GM23338 (cell line): ENCODE measurements at regions not wholly inside any gene's neighbourhood (a gene's known extent, or its start where the extent isn't known, plus 50 kb on each side); places are given as distances from the start of the nearest gene placed in this dataset.

ENCODE experiments used
- ATAC-seq: fragments of 200-7000 bp; cut with Tn5 transposase; 3 replicates; pipeline ENCODE4 v1.9.1; 2020
- DNase-seq: peaks from one replicate; pipeline ENCODE4 v3.0.0-alpha.2; 2015; ENCODE audit warnings: low spot score
- H2AFZ ChIP-seq: fragments of 200-600 bp; sonication (generic); 2 replicates; pipeline ENCODE4 v1.8.0; 2016; ENCODE audit warnings: antibody characterized with exemption, mild to moderate bottlenecking, moderate library complexity
- H3F3A ChIP-seq: fragments of 200-600 bp; sonication (generic); replicated peaks from 2 replicates; pipeline ENCODE4 v1.8.0; 2017; ENCODE audit warnings: antibody characterized with exemption, mixed run types, low read depth
- H3K27ac ChIP-seq: fragments of 200-600 bp; sonication (generic); 2 replicates; pipeline ENCODE4 v1.6.1; 2016; ENCODE audit warnings: low read depth
- H3K27me3 ChIP-seq: fragments of 200-600 bp; sonication (generic); 2 replicates; pipeline ENCODE4 v1.8.0; 2016; ENCODE audit warnings: mild to moderate bottlenecking, mixed run types, moderate library complexity; ENCODE audit not compliant: insufficient read depth
- H3K36me3 ChIP-seq: fragments of 200-600 bp; sonication (generic); 2 replicates; pipeline ENCODE4 v1.8.0; 2016; ENCODE audit warnings: mild to moderate bottlenecking; ENCODE audit not compliant: insufficient read depth
- H3K4me1 ChIP-seq: fragments of 200-600 bp; sonication (generic); 2 replicates; pipeline ENCODE4 v1.8.0; 2016; ENCODE audit warnings: mild to moderate bottlenecking, moderate library complexity; ENCODE audit not compliant: insufficient read depth
- H3K4me2 ChIP-seq: fragments of 200-600 bp; sonication (generic); 2 replicates; pipeline ENCODE4 v1.7.1; 2017; ENCODE audit warnings: mixed run types
- H3K4me3 ChIP-seq: fragments of 200-600 bp; sonication (generic); 2 replicates; pipeline ENCODE4 v1.6.1; 2016; ENCODE audit warnings: mixed run types
- H3K79me2 ChIP-seq: fragments of 200-600 bp; sonication (generic); replicated peaks from 2 replicates; pipeline ENCODE4 v1.8.0; 2017; ENCODE audit warnings: mild to moderate bottlenecking; ENCODE audit not compliant: insufficient read depth
- H3K9me2 ChIP-seq: fragments of 200-600 bp; sonication (generic); 2 replicates; pipeline ENCODE4 v1.8.0; 2017; ENCODE audit not compliant: insufficient read depth
- H4K20me1 ChIP-seq: fragments of 200-600 bp; sonication (generic); replicated peaks from 2 replicates; pipeline ENCODE4 v1.8.0; 2017; ENCODE audit warnings: mild to moderate bottlenecking; ENCODE audit not compliant: insufficient read depth
- H3K27ac Mint-ChIP-seq: 2 replicates; pipeline ENCODE4 v1.8.0; 2020; ENCODE audit warnings: inconsistent platforms, mild to moderate bottlenecking, moderate library complexity, mixed read lengths
- H3K27me3 Mint-ChIP-seq: 3 replicates; pipeline ENCODE4 v1.8.0; 2022; ENCODE audit warnings: low read depth, mild to moderate bottlenecking, moderate library complexity, mixed read lengths, inconsistent platforms; ENCODE audit not compliant: insufficient read depth, poor library complexity
- H3K36me3 Mint-ChIP-seq: 3 replicates; pipeline ENCODE4 v1.8.0; 2021; ENCODE audit warnings: low read depth, mild to moderate bottlenecking, inconsistent platforms, moderate library complexity, mixed read lengths
- H3K4me1 Mint-ChIP-seq: 3 replicates; pipeline ENCODE4 v1.8.0; 2020; ENCODE audit warnings: mild to moderate bottlenecking, inconsistent platforms, mixed read lengths
- H3K4me3 Mint-ChIP-seq: 3 replicates; pipeline ENCODE4 v1.8.0; 2021; ENCODE audit warnings: moderate library complexity, mild to moderate bottlenecking, inconsistent platforms, mixed read lengths
- H3K9me3 Mint-ChIP-seq: 3 replicates; pipeline ENCODE4 v1.8.0; 2020; ENCODE audit warnings: moderate library complexity, mild to moderate bottlenecking, inconsistent platforms, mixed read lengths
- CREB1 ChIP-seq: fragments of 250-450 bp; sonication (Bioruptor Pico); IDR thresholded peaks from 2 replicates; pipeline ENCODE4 v1.5.0; 2020; ENCODE audit warnings: low read depth, mild to moderate bottlenecking, moderate library complexity
- EZH2 ChIP-seq: fragments of 200-600 bp; sonication (generic); IDR thresholded peaks from one replicate; pipeline ENCODE4 v1.8.0; 2017; ENCODE audit warnings: antibody characterized with exemption, mild to moderate bottlenecking, low read depth; ENCODE audit not compliant: unreplicated experiment
- EZH2phosphoT487 ChIP-seq: fragments of 200-600 bp; sonication (generic); IDR thresholded peaks from one replicate; pipeline ENCODE4 v1.8.1; 2018; ENCODE audit warnings: antibody characterized with exemption; ENCODE audit not compliant: unreplicated experiment
- NANOG ChIP-seq: IDR thresholded peaks from 2 replicates; pipeline ENCODE4 v1.6.1; 2016; ENCODE audit warnings: antibody characterized with exemption, borderline replicate concordance
- POLR2AphosphoS5 ChIP-seq: IDR thresholded peaks from 2 replicates; pipeline ENCODE4 v1.6.1; 2016; ENCODE audit warnings: antibody characterized with exemption, low read depth
- STAT1 ChIP-seq: IDR thresholded peaks from one replicate; pipeline ENCODE4 v1.6.1; 2016; ENCODE audit warnings: antibody characterized with exemption; ENCODE audit not compliant: unreplicated experiment
- ZNF114 ChIP-seq: fragments of 250-450 bp; sonication (Bioruptor Pico); IDR thresholded peaks from 2 replicates; pipeline ENCODE4 v1.5.0; 2020; ENCODE audit warnings: mild to moderate bottlenecking, moderate library complexity
- TF ChIP-seq, protein P1 (sequence below), 2 experiments: fragments of 200-600 bp in 1 of 2; sonication (generic) in 1 of 2; conservative IDR thresholded peaks; 2 replicates each; pipeline versions ENCODE4 v1.5.1 to v1.6.1; 2016 to 2017; ENCODE audit warnings: antibody characterized with exemption in 2 of 2, low read depth in 2 of 2, mild to moderate bottlenecking in 2 of 2, moderate library complexity in 1 of 2
- TF ChIP-seq, protein P2 (sequence below): fragments of 250-450 bp; sonication (Bioruptor Pico); IDR thresholded peaks from 2 replicates; pipeline ENCODE4 v1.5.0; 2020; ENCODE audit warnings: mild to moderate bottlenecking, moderate library complexity
- TF ChIP-seq, protein P3 (sequence below): IDR thresholded peaks from one replicate; pipeline ENCODE4 v1.6.1; 2018; ENCODE audit warnings: antibody characterized with exemption; ENCODE audit not compliant: unreplicated experiment

DNA sequence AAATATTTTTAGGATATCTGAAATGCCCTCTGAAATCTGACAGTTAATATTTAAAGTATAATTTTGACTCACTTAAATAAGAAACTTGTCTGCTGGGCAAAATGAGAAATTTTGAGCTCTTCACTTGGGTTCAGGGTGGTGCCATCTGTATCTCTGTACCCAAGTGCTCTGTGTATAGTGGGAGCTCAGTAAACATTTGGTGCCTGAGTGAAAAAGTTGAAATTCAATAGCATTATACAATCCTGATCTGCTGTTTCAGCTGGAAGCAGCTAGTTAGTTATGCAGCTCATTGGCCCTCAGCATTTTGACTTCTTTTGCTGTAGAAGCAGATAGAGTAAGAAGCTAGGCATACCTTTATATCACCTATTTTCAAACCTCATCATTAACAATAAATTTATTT, 73.3 kb downstream of the RPE65 start:
- Histone ChIP-seq H3K4me3 (no peak overlapping the region), H4K20me1 (no peaks in the 10 kb centered on the region), H2AFZ (no peak overlapping the region), H3K36me3 (no peaks in the 10 kb centered on the region), H3K4me2 (no peak overlapping the region), H3K27me3 (no peaks in the 10 kb centered on the region), H3F3A (no peaks in the 10 kb centered on the region), H3K4me1 (no peaks in the 10 kb centered on the region), H3K9me2 (no peaks in the 10 kb centered on the region), H3K27ac (no peak overlapping the region), H3K79me2 (no peaks in the 10 kb centered on the region)
- H3K27me3 Mint-ChIP-seq = peaks cover 3% of the 10 kb centered on the region
- no peaks in the 10 kb centered on the region for H3K9me3 Mint-ChIP-seq
- DNase-seq (no peak), ATAC-seq (no peak)
- 0 out of 3 replicates have a peak, but pooled peaks cover 3% of the 10 kb centered on the region for H3K4me1 Mint-ChIP-seq
- no peak overlapping the region for H3K27ac Mint-ChIP-seq
- TF ChIP-seq POLR2AphosphoS5 (no peak), EZH2phosphoT487 (no peak), EZH2 (no peak), ZNF114 (CRISPR knock-in tag) (no peak), NANOG (no peak), CREB1 (CRISPR knock-in tag) (no peak), STAT1 (no peak)
- TF ChIP-seq, protein P1, sequence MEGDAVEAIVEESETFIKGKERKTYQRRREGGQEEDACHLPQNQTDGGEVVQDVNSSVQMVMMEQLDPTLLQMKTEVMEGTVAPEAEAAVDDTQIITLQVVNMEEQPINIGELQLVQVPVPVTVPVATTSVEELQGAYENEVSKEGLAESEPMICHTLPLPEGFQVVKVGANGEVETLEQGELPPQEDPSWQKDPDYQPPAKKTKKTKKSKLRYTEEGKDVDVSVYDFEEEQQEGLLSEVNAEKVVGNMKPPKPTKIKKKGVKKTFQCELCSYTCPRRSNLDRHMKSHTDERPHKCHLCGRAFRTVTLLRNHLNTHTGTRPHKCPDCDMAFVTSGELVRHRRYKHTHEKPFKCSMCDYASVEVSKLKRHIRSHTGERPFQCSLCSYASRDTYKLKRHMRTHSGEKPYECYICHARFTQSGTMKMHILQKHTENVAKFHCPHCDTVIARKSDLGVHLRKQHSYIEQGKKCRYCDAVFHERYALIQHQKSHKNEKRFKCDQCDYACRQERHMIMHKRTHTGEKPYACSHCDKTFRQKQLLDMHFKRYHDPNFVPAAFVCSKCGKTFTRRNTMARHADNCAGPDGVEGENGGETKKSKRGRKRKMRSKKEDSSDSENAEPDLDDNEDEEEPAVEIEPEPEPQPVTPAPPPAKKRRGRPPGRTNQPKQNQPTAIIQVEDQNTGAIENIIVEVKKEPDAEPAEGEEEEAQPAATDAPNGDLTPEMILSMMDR (conservative IDR thresholded peaks at IDR 0.05; ENCODE audit: low read depth in 2 of 2) = no peak
- TF ChIP-seq, protein P2, sequence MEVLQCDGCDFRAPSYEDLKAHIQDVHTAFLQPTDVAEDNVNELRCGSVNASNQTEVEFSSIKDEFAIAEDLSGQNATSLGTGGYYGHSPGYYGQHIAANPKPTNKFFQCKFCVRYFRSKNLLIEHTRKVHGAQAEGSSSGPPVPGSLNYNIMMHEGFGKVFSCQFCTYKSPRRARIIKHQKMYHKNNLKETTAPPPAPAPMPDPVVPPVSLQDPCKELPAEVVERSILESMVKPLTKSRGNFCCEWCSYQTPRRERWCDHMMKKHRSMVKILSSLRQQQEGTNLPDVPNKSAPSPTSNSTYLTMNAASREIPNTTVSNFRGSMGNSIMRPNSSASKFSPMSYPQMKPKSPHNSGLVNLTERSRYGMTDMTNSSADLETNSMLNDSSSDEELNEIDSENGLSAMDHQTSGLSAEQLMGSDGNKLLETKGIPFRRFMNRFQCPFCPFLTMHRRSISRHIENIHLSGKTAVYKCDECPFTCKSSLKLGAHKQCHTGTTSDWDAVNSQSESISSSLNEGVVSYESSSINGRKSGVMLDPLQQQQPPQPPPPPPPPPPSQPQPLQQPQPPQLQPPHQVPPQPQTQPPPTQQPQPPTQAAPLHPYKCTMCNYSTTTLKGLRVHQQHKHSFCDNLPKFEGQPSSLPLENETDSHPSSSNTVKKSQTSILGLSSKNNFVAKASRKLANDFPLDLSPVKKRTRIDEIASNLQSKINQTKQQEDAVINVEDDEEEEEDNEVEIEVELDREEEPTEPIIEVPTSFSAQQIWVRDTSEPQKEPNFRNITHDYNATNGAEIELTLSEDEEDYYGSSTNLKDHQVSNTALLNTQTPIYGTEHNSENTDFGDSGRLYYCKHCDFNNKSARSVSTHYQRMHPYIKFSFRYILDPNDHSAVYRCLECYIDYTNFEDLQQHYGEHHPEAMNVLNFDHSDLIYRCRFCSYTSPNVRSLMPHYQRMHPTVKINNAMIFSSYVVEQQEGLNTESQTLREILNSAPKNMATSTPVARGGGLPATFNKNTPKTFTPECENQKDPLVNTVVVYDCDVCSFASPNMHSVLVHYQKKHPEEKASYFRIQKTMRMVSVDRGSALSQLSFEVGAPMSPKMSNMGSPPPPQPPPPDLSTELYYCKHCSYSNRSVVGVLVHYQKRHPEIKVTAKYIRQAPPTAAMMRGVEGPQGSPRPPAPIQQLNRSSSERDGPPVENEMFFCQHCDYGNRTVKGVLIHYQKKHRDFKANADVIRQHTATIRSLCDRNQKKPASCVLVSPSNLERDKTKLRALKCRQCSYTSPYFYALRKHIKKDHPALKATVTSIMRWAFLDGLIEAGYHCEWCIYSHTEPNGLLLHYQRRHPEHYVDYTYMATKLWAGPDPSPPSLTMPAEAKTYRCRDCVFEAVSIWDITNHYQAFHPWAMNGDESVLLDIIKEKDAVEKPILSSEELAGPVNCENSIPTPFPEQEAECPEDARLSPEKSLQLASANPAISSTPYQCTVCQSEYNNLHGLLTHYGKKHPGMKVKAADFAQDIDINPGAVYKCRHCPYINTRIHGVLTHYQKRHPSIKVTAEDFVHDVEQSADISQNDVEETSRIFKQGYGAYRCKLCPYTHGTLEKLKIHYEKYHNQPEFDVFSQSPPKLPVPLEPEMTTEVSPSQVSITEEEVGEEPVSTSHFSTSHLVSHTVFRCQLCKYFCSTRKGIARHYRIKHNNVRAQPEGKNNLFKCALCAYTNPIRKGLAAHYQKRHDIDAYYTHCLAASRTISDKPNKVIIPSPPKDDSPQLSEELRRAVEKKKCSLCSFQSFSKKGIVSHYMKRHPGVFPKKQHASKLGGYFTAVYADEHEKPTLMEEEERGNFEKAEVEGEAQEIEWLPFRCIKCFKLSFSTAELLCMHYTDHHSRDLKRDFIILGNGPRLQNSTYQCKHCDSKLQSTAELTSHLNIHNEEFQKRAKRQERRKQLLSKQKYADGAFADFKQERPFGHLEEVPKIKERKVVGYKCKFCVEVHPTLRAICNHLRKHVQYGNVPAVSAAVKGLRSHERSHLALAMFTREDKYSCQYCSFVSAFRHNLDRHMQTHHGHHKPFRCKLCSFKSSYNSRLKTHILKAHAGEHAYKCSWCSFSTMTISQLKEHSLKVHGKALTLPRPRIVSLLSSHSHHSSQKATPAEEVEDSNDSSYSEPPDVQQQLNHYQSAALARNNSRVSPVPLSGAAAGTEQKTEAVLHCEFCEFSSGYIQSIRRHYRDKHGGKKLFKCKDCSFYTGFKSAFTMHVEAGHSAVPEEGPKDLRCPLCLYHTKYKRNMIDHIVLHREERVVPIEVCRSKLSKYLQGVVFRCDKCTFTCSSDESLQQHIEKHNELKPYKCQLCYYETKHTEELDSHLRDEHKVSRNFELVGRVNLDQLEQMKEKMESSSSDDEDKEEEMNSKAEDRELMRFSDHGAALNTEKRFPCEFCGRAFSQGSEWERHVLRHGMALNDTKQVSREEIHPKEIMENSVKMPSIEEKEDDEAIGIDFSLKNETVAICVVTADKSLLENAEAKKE (CRISPR knock-in tag) = no peak
- TF ChIP-seq, protein P3, sequence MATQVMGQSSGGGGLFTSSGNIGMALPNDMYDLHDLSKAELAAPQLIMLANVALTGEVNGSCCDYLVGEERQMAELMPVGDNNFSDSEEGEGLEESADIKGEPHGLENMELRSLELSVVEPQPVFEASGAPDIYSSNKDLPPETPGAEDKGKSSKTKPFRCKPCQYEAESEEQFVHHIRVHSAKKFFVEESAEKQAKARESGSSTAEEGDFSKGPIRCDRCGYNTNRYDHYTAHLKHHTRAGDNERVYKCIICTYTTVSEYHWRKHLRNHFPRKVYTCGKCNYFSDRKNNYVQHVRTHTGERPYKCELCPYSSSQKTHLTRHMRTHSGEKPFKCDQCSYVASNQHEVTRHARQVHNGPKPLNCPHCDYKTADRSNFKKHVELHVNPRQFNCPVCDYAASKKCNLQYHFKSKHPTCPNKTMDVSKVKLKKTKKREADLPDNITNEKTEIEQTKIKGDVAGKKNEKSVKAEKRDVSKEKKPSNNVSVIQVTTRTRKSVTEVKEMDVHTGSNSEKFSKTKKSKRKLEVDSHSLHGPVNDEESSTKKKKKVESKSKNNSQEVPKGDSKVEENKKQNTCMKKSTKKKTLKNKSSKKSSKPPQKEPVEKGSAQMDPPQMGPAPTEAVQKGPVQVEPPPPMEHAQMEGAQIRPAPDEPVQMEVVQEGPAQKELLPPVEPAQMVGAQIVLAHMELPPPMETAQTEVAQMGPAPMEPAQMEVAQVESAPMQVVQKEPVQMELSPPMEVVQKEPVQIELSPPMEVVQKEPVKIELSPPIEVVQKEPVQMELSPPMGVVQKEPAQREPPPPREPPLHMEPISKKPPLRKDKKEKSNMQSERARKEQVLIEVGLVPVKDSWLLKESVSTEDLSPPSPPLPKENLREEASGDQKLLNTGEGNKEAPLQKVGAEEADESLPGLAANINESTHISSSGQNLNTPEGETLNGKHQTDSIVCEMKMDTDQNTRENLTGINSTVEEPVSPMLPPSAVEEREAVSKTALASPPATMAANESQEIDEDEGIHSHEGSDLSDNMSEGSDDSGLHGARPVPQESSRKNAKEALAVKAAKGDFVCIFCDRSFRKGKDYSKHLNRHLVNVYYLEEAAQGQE = no peak
- no peaks in the 10 kb centered on the region for H3K36me3 Mint-ChIP-seq
- no peak overlapping the region for H3K4me3 Mint-ChIP-seq
